ENCODE measurements at regions not wholly inside any gene's neighbourhood (a gene's known extent, or its start where the extent isn't known, plus 50 kb on each side); places are given as distances from the start of the nearest gene placed in this dataset.
"Not testable (repeated sequence)": the region's sequence is repeated elsewhere in the genome, so short reads cannot be mapped to it uniquely, and the experiment has no call there.

GRCh38 chrX:121641560-121641959, 594.1 kb downstream of the GLUD2 start:
- Mint-ChIP-seq H3K36me3 (no peaks in the 10 kb centered on the region), H3K27ac (no peak overlapping the region), H3K9me3 (no peaks in the 10 kb centered on the region)
- DNase-seq (ENCODE audit: low spot score in 2 of 2) (no peak), ATAC-seq (no peak)

- H3K27ac Mint-ChIP-seq = no peak overlapping the region
- no peaks in the 10 kb centered on the region for H3K9me3 Mint-ChIP-seq
- H3K36me3 Mint-ChIP-seq = no peaks in the 10 kb centered on the region
- DNase-seq (ENCODE audit: low spot score in 2 of 2) = no peak
- no peak for ATAC-seq
These were observed 595.0 kb downstream of the GLUD2 start for GRCh38 chrX:121642415-121642814.

- Mint-ChIP-seq H3K27ac (no peak overlapping the region), H3K9me3 (no peaks in the 10 kb centered on the region), H3K36me3 (no peaks in the 10 kb centered on the region)
- ATAC-seq (no peak), DNase-seq (ENCODE audit: low spot score in 2 of 2) (no peak)
These were observed 602.0 kb downstream of the GLUD2 start for GRCh38 chrX:121649417-121649816.

GRCh38 chrX:121655276-121655675, 607.9 kb downstream of the GLUD2 start:
- Mint-ChIP-seq H3K9me3 (no peaks in the 10 kb centered on the region), H3K36me3 (no peaks in the 10 kb centered on the region), H3K27ac (no peak overlapping the region)
- ATAC-seq = no peak
- no peak for DNase-seq (ENCODE audit: low spot score in 2 of 2)

GRCh38 chrX:121666171-121666570, 618.8 kb downstream of the GLUD2 start:
- ATAC-seq (no peak), DNase-seq (ENCODE audit: low spot score in 2 of 2) (no peak)
- Mint-ChIP-seq H3K36me3 (no peaks in the 10 kb centered on the region), H3K27ac (no peak overlapping the region), H3K9me3 (no peaks in the 10 kb centered on the region)

GRCh38 chrX:121671649-121672048, 624.2 kb downstream of the GLUD2 start:
- H3K27ac Mint-ChIP-seq = no peak overlapping the region
- ATAC-seq (no peak), DNase-seq (ENCODE audit: low spot score in 2 of 2) (no peak)
- no peaks in the 10 kb centered on the region for H3K36me3 Mint-ChIP-seq
- peaks cover 0 to 4% of the 10 kb centered on the region in 2 donors for H3K9me3 Mint-ChIP-seq

GRCh38 chrX:121709236-121709635, 661.8 kb downstream of the GLUD2 start:
- H3K36me3 Mint-ChIP-seq; DNase-seq (ENCODE audit: low spot score in 2 of 2); ATAC-seq; H3K27ac Mint-ChIP-seq: not testable (repeated sequence)
- peaks cover 15% of the 10 kb centered on the region in 2 donors for H3K9me3 Mint-ChIP-seq

- Mint-ChIP-seq H3K27ac (no peak overlapping the region), H3K9me3 (no peaks in the 10 kb centered on the region), H3K36me3 (no peaks in the 10 kb centered on the region)
- DNase-seq (ENCODE audit: low spot score in 2 of 2) (no peak), ATAC-seq (no peak)
These were observed 686.1 kb downstream of the GLUD2 start for GRCh38 chrX:121733514-121733913.

- H3K9me3 Mint-ChIP-seq = no peaks in the 10 kb centered on the region
- no peak for ATAC-seq
These were observed 698.7 kb downstream of the GLUD2 start for GRCh38 chrX:121746105-121746504.

GRCh38 chrX:121753602-121754001, 706.2 kb downstream of the GLUD2 start:
- not testable (repeated sequence) for H3K9me3 Mint-ChIP-seq; ATAC-seq; DNase-seq (ENCODE audit: low spot score in 2 of 2); H3K36me3 Mint-ChIP-seq; H3K27ac Mint-ChIP-seq

More at GRCh38 chrX:121746105-121746504, 698.7 kb downstream of the GLUD2 start:
- DNase-seq (ENCODE audit: low spot score in 2 of 2) = no peak
- Mint-ChIP-seq H3K27ac (no peak overlapping the region), H3K36me3 (no peaks in the 10 kb centered on the region)

- no peak for DNase-seq (ENCODE audit: low spot score in 2 of 2)
- no peaks in the 10 kb centered on the region for H3K9me3 Mint-ChIP-seq
- H3K27ac Mint-ChIP-seq = no peak overlapping the region
- ATAC-seq = no peak
- H3K36me3 Mint-ChIP-seq = no peaks in the 10 kb centered on the region
These were observed 706.9 kb downstream of the GLUD2 start for GRCh38 chrX:121754301-121754700.

- DNase-seq (ENCODE audit: low spot score in 2 of 2) (no peak), ATAC-seq (no peak)
- no peak overlapping the region for H3K27ac Mint-ChIP-seq
- no peaks in the 10 kb centered on the region for H3K36me3 Mint-ChIP-seq
- no peaks in the 10 kb centered on the region for H3K9me3 Mint-ChIP-seq
These were observed 708.1 kb downstream of the GLUD2 start for GRCh38 chrX:121755541-121755940.

GRCh38 chrX:121761845-121762244, 714.4 kb downstream of the GLUD2 start:
- no peak for ATAC-seq
- no peaks in the 10 kb centered on the region for H3K9me3 Mint-ChIP-seq
- no peak overlapping the region for H3K27ac Mint-ChIP-seq
- no peaks in the 10 kb centered on the region for H3K36me3 Mint-ChIP-seq
- no peak for DNase-seq (ENCODE audit: low spot score in 2 of 2)

- no peaks in the 10 kb centered on the region for H3K36me3 Mint-ChIP-seq
- DNase-seq (ENCODE audit: low spot score in 2 of 2) = no peak
- no peaks in the 10 kb centered on the region for H3K9me3 Mint-ChIP-seq
- no peak for ATAC-seq
- H3K27ac Mint-ChIP-seq = no peak overlapping the region
These were observed 716.3 kb downstream of the GLUD2 start for GRCh38 chrX:121763671-121764070.

GRCh38 chrX:121768210-121768609, 720.8 kb downstream of the GLUD2 start:
- DNase-seq (ENCODE audit: low spot score in 2 of 2); H3K9me3 Mint-ChIP-seq; ATAC-seq; H3K27ac Mint-ChIP-seq; H3K36me3 Mint-ChIP-seq: not testable (repeated sequence)

GRCh38 chrX:121781991-121782390, 734.6 kb downstream of the GLUD2 start:
- no peak for ATAC-seq
- no peak for DNase-seq (ENCODE audit: low spot score in 2 of 2)
- H3K9me3 Mint-ChIP-seq = peaks cover 0 to 3% of the 10 kb centered on the region in 2 donors
- no peaks in the 10 kb centered on the region for H3K36me3 Mint-ChIP-seq
- no peak overlapping the region for H3K27ac Mint-ChIP-seq

- no peak for DNase-seq (ENCODE audit: low spot score in 2 of 2)
- ATAC-seq = no peak
- no peak overlapping the region for H3K27ac Mint-ChIP-seq
- H3K36me3 Mint-ChIP-seq = no peaks in the 10 kb centered on the region
- peaks cover 0 to 3% of the 10 kb centered on the region in 2 donors for H3K9me3 Mint-ChIP-seq
These were observed 735.1 kb downstream of the GLUD2 start for GRCh38 chrX:121782544-121782943.

- H3K27ac Mint-ChIP-seq = no peak overlapping the region
- no peaks in the 10 kb centered on the region for H3K36me3 Mint-ChIP-seq
- H3K9me3 Mint-ChIP-seq = peaks cover 0 to 3% of the 10 kb centered on the region in 2 donors
- no peak for DNase-seq (ENCODE audit: low spot score in 2 of 2)
- no peak for ATAC-seq
These were observed 735.6 kb downstream of the GLUD2 start for GRCh38 chrX:121782976-121783375.

GRCh38 chrX:121802881-121803412, 755.5 kb downstream of the GLUD2 start:
- no peaks in the 10 kb centered on the region for H3K36me3 Mint-ChIP-seq
- no peak for DNase-seq (ENCODE audit: low spot score in 2 of 2)
- H3K27ac Mint-ChIP-seq = no peak overlapping the region
- peaks cover 0 to 5% of the 10 kb centered on the region in 2 donors for H3K9me3 Mint-ChIP-seq
- no peak for ATAC-seq

Data from activated naive CD4-positive, alpha-beta T cell treated with anti-CD3 and anti-CD28 coated beads, Interleukin-2, amount 50 U/mL, for 72 hours (primary cell).